ENCODE measurements at regions not wholly inside any gene's neighbourhood (a gene's known extent, or its start where the extent isn't known, plus 50 kb on each side); places are given as distances from the start of the nearest gene placed in this dataset.

DNA sequence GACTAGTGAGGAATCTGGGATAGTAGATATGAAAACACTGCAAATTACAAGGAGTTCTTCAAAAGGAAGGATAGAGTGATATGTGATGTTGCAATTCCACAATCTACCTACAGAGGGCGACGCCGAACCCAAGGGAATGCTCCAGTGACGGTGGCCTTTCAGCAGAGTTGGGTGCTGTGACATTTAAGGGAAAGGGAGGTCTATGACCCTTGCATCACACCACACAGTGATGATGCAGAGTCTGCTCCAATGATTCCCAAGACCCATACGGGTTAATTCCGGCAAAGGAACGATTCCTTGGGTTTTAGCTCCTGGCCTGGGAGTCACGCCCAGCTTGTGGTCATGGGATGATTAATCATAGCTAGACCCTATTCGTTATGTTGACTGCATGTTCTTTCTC is 123.0 kb upstream of the IGSF21 start:
- TF ChIP-seq, protein P1, sequence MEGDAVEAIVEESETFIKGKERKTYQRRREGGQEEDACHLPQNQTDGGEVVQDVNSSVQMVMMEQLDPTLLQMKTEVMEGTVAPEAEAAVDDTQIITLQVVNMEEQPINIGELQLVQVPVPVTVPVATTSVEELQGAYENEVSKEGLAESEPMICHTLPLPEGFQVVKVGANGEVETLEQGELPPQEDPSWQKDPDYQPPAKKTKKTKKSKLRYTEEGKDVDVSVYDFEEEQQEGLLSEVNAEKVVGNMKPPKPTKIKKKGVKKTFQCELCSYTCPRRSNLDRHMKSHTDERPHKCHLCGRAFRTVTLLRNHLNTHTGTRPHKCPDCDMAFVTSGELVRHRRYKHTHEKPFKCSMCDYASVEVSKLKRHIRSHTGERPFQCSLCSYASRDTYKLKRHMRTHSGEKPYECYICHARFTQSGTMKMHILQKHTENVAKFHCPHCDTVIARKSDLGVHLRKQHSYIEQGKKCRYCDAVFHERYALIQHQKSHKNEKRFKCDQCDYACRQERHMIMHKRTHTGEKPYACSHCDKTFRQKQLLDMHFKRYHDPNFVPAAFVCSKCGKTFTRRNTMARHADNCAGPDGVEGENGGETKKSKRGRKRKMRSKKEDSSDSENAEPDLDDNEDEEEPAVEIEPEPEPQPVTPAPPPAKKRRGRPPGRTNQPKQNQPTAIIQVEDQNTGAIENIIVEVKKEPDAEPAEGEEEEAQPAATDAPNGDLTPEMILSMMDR (IDR thresholded peaks at IDR 0.05) = peak; percentile 55
- TF ChIP-seq EZH2 (IDR thresholded peaks at IDR 0.05; ENCODE audit: borderline replicate concordance, insufficient read depth, low read depth, low read length, poor library complexity, severe bottlenecking) = no peak
